HL-60 (cell line): ENCODE measurements at regions not wholly inside any gene's neighbourhood (a gene's known extent, or its start where the extent isn't known, plus 50 kb on each side); places are given as distances from the start of the nearest gene placed in this dataset.

Experiments
- DNase-seq, 2 experiments: peaks; one replicate each; pipeline ENCODE4 v3.0.0-alpha.2; 2010 to 2020; ENCODE audit warnings: low read depth in 1 of 2, low spot score in 1 of 2
- H3K27ac ChIP-seq: fragments of 250-450 bp; sonication (Bioruptor Pico); replicated peaks from 2 replicates; pipeline ENCODE4 v1.5.1; 2020; ENCODE audit warnings: mild to moderate bottlenecking, moderate library complexity
- H3K27me3 ChIP-seq: fragments of 250-450 bp; sonication (Bioruptor Pico); 2 replicates; pipeline ENCODE4 v1.5.1; 2021; ENCODE audit warnings: mild to moderate bottlenecking, moderate library complexity; ENCODE audit not compliant: insufficient read depth, poor library complexity, severe bottlenecking
- H3K4me3 ChIP-seq: replicated peaks from 2 replicates; pipeline ENCODE4 v1.5.1; 2011; ENCODE audit warnings: mild to moderate bottlenecking, control low read depth, low read length; ENCODE audit not compliant: insufficient read depth
- CTCF ChIP-seq: IDR thresholded peaks from one replicate; pipeline ENCODE4 v1.5.1; 2011; ENCODE audit warnings: low read length, control low read depth, inconsistent platforms; ENCODE audit not compliant: insufficient read depth
- GABPA ChIP-seq: IDR thresholded peaks from 2 replicates; pipeline ENCODE4 v1.6.1; 2012; ENCODE audit warnings: low read depth
- POLR2AphosphoS5 ChIP-seq: IDR thresholded peaks from 2 replicates; pipeline ENCODE4 v1.6.1; 2012; ENCODE audit warnings: low read depth
- REST ChIP-seq: IDR thresholded peaks from 2 replicates; pipeline ENCODE4 v1.6.1; 2012; ENCODE audit warnings: low read depth; ENCODE audit not compliant: insufficient replicate concordance
- SPI1 ChIP-seq: IDR thresholded peaks from 2 replicates; pipeline ENCODE4 v1.6.1; 2012; ENCODE audit warnings: low read depth, mild to moderate bottlenecking, borderline replicate concordance

- DNase-seq: no peak
- no peak overlapping the region for H3K4me3 ChIP-seq
- no peak for TF ChIP-seq SPI1
- no peak for TF ChIP-seq REST
- H3K27me3 ChIP-seq: no peaks in the 10 kb centered on the region
- no peak overlapping the region for H3K27ac ChIP-seq
Measured at GRCh38 chr1:115565791-115566190, 76.0 kb upstream of the VANGL1 start.

GRCh38 chr1:115565353-115565752, 76.4 kb upstream of the VANGL1 start:
- H3K4me3 ChIP-seq: no peak overlapping the region
- DNase-seq: no peak
- H3K27me3 ChIP-seq: no peaks in the 10 kb centered on the region
- no peak overlapping the region for H3K27ac ChIP-seq
- TF ChIP-seq CTCF (no peak), SPI1 (no peak)

- no peak overlapping the region for H3K4me3 ChIP-seq
Measured at GRCh38 chr1:115564201-115564600, 77.6 kb upstream of the VANGL1 start.

More at GRCh38 chr1:115564201-115564600, 77.6 kb upstream of the VANGL1 start:
- H3K27me3 ChIP-seq: no peaks in the 10 kb centered on the region
- no peak overlapping the region for H3K27ac ChIP-seq
- TF ChIP-seq REST (no peak), GABPA (no peak), POLR2AphosphoS5 (no peak), SPI1 (no peak), CTCF (no peak)
- DNase-seq: no peak
